IMR-90 (cell line): ENCODE measurements at regions not wholly inside any gene's neighbourhood (a gene's known extent, or its start where the extent isn't known, plus 50 kb on each side); places are given as distances from the start of the nearest gene placed in this dataset.

Source experiments
- CHD1 ChIP-seq: IDR thresholded peaks from 2 replicates; pipeline ENCODE4 v1.6.1; 2012; ENCODE audit warnings: low read depth, low read length, improper control_type of control experiment
- CTCF ChIP-seq: conservative IDR thresholded peaks from 2 replicates; pipeline ENCODE4 v1.5.1; 2012; ENCODE audit warnings: mild to moderate bottlenecking, low read depth, low read length, improper control_type of control experiment
- MAZ ChIP-seq: IDR thresholded peaks from 2 replicates; pipeline ENCODE4 v1.6.1; 2012; ENCODE audit warnings: low read depth, mild to moderate bottlenecking, low read length, improper control_type of control experiment, moderate library complexity, borderline replicate concordance
- MXI1 ChIP-seq: IDR thresholded peaks from 2 replicates; pipeline ENCODE4 v1.6.1; 2012; ENCODE audit warnings: low read depth, mild to moderate bottlenecking, low read length, moderate library complexity, borderline replicate concordance
- POLR2A ChIP-seq: IDR thresholded peaks from 2 replicates; pipeline ENCODE4 v1.6.1; 2012; ENCODE audit warnings: mild to moderate bottlenecking, low read depth, low read length
- RAD21 ChIP-seq: IDR thresholded peaks from 2 replicates; pipeline ENCODE4 v1.6.1; 2012; ENCODE audit warnings: low read length, improper control_type of control experiment
- RFX5 ChIP-seq: IDR thresholded peaks from 2 replicates; pipeline ENCODE4 v1.8.0; 2012; ENCODE audit warnings: low read depth, mild to moderate bottlenecking, low read length, moderate library complexity
- SMC3 ChIP-seq: fragments of 150-350 bp; IDR thresholded peaks from 2 replicates; pipeline ENCODE4 v1.6.1; 2016; ENCODE audit warnings: low read depth, mild to moderate bottlenecking, antibody characterized with exemption, low read length, moderate library complexity

DNA sequence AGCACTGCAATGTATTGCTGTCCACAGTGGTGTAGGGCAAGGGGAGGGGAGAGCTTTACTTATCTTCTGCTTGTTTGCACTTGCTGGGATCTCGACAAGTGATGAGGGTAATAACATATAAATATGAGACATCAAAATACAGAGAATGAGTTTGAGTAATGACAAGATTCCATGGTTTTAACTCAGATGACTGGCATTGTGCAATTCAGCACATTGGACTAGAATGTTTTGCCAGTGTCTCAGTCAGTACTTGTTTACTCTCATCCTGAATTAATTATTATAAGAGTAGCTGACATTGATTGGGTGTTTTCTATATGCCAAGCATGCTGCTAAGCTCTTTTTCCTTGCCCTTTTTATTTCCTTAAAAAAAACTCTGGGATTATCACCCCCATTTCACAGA lies 306.7 kb upstream of the MMADHC start:
- TF ChIP-seq CHD1 (no peak), CTCF (no peak), POLR2A (no peak), RFX5 (no peak), MAZ (no peak), RAD21 (no peak), SMC3 (no peak), MXI1 (no peak)
